ENCODE measurements at regions not wholly inside any gene's neighbourhood (a gene's known extent, or its start where the extent isn't known, plus 50 kb on each side); places are given as distances from the start of the nearest gene placed in this dataset.

- TF ChIP-seq ZNF396 (CRISPR knock-in tag; IDR thresholded peaks at IDR 0.05; ENCODE audit: borderline replicate concordance) (no peak), CTCF (IDR thresholded peaks at IDR 0.05) (no peak), JUN (CRISPR knock-in tag; IDR thresholded peaks at IDR 0.05) (no peak), PREB (CRISPR knock-in tag; IDR thresholded peaks at IDR 0.05; ENCODE audit: borderline replicate concordance) (no peak), RORB (CRISPR knock-in tag; IDR thresholded peaks at IDR 0.05) (no peak)
These were observed 88.8 kb upstream of the SIRPA start for GRCh38 chr20:1806456-1806855.

Data from WTC11 (cell line).